A549 (cell line): ENCODE measurements at regions not wholly inside any gene's neighbourhood (a gene's known extent, or its start where the extent isn't known, plus 50 kb on each side); places are given as distances from the start of the nearest gene placed in this dataset.
"Not testable (repeated sequence)": the region's sequence is repeated elsewhere in the genome, so short reads cannot be mapped to it uniquely, and the experiment has no call there.

Experiments
- ATAC-seq, 2 experiments: fragments of 200-7000 bp in 1 of 2; fragments of >200 bp in 1 of 2; cut with Nextera tagmentation in 1 of 2; cut with Tn5 transposase in 1 of 2; 3 replicates each; pipeline versions ENCODE4 v1.8.0 to v1.9.1; 2018 to 2020; ENCODE audit warnings: mild to moderate bottlenecking in 1 of 2, moderate library complexity in 1 of 2
- CTCF ChIA-PET: fragments of 300-600 bp; sonication (Branson Sonifier 250); formaldehyde crosslinking; extraction: SDS; loops from one replicate; lab custom pipeline; 2021; ENCODE audit warnings: antibody characterized with exemption, inconsistent platforms; lab: Yijun Ruan, JAX
- POLR2A ChIA-PET: fragments of 350-600 bp; formaldehyde crosslinking; extraction: SDS; loops from one replicate; lab custom pipeline; 2021; ENCODE audit warnings: antibody characterized with exemption, inconsistent platforms; lab: Yijun Ruan, JAX
- DNase-seq, 2 experiments: peaks; one replicate each; pipeline versions ENCODE4 v3.0.0 to v3.0.0-alpha.2; 2011 to 2016; ENCODE audit warnings: low read depth in 1 of 2, low spot score in 1 of 2
- FAIRE-seq: peaks from 2 replicates; lab custom pipeline; 2011; peaks lifted over from hg19 to GRCh38; lab: Jason Lieb, UNC
- H3K27ac ChIP-seq, 2 experiments: fragments of >200 bp; sonication (Bioruptor Twin); formaldehyde crosslinking; 3 replicates each; pipeline ENCODE4 v1.5.1; 2016 to 2017
- H3K4me1 ChIP-seq: fragments of >200 bp; sonication (Bioruptor Twin); formaldehyde crosslinking; 3 replicates; pipeline ENCODE4 v1.6.1; 2016
- H3K4me2 ChIP-seq: fragments of >200 bp; sonication (Bioruptor Twin); formaldehyde crosslinking; 3 replicates; pipeline ENCODE4 v1.6.1; 2016
- H3K4me3 ChIP-seq: fragments of >200 bp; sonication (Bioruptor Twin); formaldehyde crosslinking; 3 replicates; pipeline ENCODE4 v1.5.1; 2016
- H3K9me3 ChIP-seq: fragments of >200 bp; sonication (Bioruptor Twin); formaldehyde crosslinking; 3 replicates; pipeline ENCODE4 v1.6.1; 2016
- CBX8 ChIP-seq: fragments of 200-600 bp; sonication (generic); IDR thresholded peaks from 2 replicates; pipeline ENCODE4 v1.6.1; 2016
- CHD2 ChIP-seq: fragments of 150-350 bp; IDR thresholded peaks from 2 replicates; pipeline ENCODE4 v1.6.1; 2014; ENCODE audit warnings: low read length; ENCODE audit not compliant: partially characterized antibody
- EHF ChIP-seq: fragments of 250-450 bp; sonication (Bioruptor Pico); IDR thresholded peaks from 2 replicates; pipeline ENCODE4 v1.5.0; 2020; ENCODE audit warnings: mild to moderate bottlenecking
- EP300 ChIP-seq, 2 experiments: fragments of >200 bp; sonication (Bioruptor Twin); formaldehyde crosslinking; IDR thresholded peaks; 2 replicates in 1 of 2; 3 replicates in 1 of 2; pipeline ENCODE4 v1.6.1; 2016 to 2017
- JUN ChIP-seq, 2 experiments: fragments of >200 bp; sonication (Bioruptor Twin); formaldehyde crosslinking; IDR thresholded peaks; 2 replicates in 1 of 2; 3 replicates in 1 of 2; pipeline ENCODE4 v1.6.1; 2016 to 2017
- KDM1A ChIP-seq: fragments of 200-600 bp; sonication (generic); IDR thresholded peaks from 2 replicates; pipeline ENCODE4 v1.6.1; 2016; ENCODE audit warnings: low read depth, mild to moderate bottlenecking
- KDM5A ChIP-seq: fragments of 200-600 bp; sonication (generic); IDR thresholded peaks from 2 replicates; pipeline ENCODE4 v1.6.1; 2016; ENCODE audit warnings: antibody characterized with exemption, mild to moderate bottlenecking
- MAFK ChIP-seq: fragments of 450-650 bp; IDR thresholded peaks from 2 replicates; pipeline ENCODE4 v1.6.1; 2014; ENCODE audit not compliant: partially characterized antibody
- NFE2L2 ChIP-seq: fragments of 150-350 bp; conservative IDR thresholded peaks from 2 replicates; pipeline ENCODE4 v1.6.1; 2014; ENCODE audit warnings: low read length
- POLR2AphosphoS2 ChIP-seq: conservative IDR thresholded peaks from 2 replicates; pipeline ENCODE4 v1.6.1; 2012; ENCODE audit warnings: low read length, improper control_type of control experiment, inconsistent platforms
- RAD21 ChIP-seq, 2 experiments: fragments of >200 bp in 1 of 2; sonication (Bioruptor Twin) in 1 of 2; formaldehyde crosslinking in 1 of 2; IDR thresholded peaks in 1 of 2; conservative IDR thresholded peaks in 1 of 2; 2 replicates in 1 of 2; 3 replicates in 1 of 2; pipeline ENCODE4 v1.6.1; 2012 to 2018; ENCODE audit warnings: inconsistent platforms in 1 of 2
- RARB ChIP-seq: fragments of 250-450 bp; sonication (Bioruptor Pico); IDR thresholded peaks from 2 replicates; pipeline ENCODE4 v1.8.0; 2021; ENCODE audit warnings: mild to moderate bottlenecking, moderate library complexity
- RCOR1 ChIP-seq: fragments of 150-350 bp; IDR thresholded peaks from 2 replicates; pipeline ENCODE4 v1.6.1; 2014; ENCODE audit warnings: antibody characterized with exemption, low read length, low read depth
- SREBF2 ChIP-seq: fragments of 450-650 bp; IDR thresholded peaks from 2 replicates; pipeline ENCODE4 v1.6.1; 2014; ENCODE audit warnings: mild to moderate bottlenecking, moderate library complexity
- TP53 ChIP-seq: fragments of 250-450 bp; sonication (Bioruptor Pico); IDR thresholded peaks from 2 replicates; pipeline ENCODE4 v1.5.0; 2021; ENCODE audit warnings: mild to moderate bottlenecking, moderate library complexity
- WGBS: methylation state at CpG from one replicate; pipeline ENCODE4 v1.1.6; 2017; ENCODE audit errors: missing lambda C conversion rate; 5-methylcytosine and 5-hydroxymethylcytosine counted together
- TF ChIP-seq, protein P1 (sequence below): fragments of 450-650 bp; IDR thresholded peaks from 2 replicates; pipeline ENCODE4 v1.6.1; 2014; ENCODE audit warnings: antibody characterized with exemption
- TF ChIP-seq, protein P2 (sequence below): IDR thresholded peaks from 2 replicates; pipeline ENCODE4 v1.6.1; 2012; ENCODE audit warnings: low read depth, borderline replicate concordance

DNA sequence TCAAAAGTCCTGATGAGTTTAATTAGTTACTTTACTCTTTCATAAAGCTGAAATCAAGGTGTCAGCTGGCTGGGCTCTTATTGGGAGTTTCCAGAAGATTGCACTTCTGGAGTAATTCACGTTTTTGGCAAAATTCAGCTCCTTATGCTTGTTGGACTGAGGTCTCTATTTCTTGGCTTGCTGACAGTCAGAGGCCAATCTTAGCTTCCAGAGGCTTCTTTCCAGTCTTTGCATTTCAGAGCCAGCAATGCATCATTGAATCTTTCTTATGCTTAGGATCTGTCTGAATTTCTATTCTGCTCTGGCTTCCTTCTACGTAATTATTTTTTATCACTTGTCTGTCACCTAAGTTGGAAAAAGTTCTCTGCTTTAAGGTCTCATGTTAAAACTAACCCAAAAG lies 91.4 kb upstream of the SYN3 start:
- TF ChIP-seq SREBF2 = no peak
- TF ChIP-seq JUN (IDR thresholded peaks at IDR 0.05) = no peak
- no peak for TF ChIP-seq EHF (CRISPR knock-in tag)
- TF ChIP-seq MAFK = no peak
- TF ChIP-seq TP53 = no peak
- no peak for TF ChIP-seq NFE2L2
- TF ChIP-seq, all 56 proteins: peak for 0
- no peak overlapping the region for H3K27ac ChIP-seq
- no peaks in the 10 kb centered on the region for H3K4me1 ChIP-seq
- H3K9me3 ChIP-seq = no peaks in the 10 kb centered on the region
- no peak overlapping the region for H3K4me2 ChIP-seq
- CTCF ChIA-PET = interaction anchor here (0.7 kb wide), 1 partner anchor 181 kb away, joined by 5 read pairs; no protein-coding TSS in a partner anchor
- POLR2A ChIA-PET = no interaction called here
- no peak for DNase-seq
- no peak for FAIRE-seq
- 6% methylated on average over 2 of the region's 2 CpGs for WGBS
- H3K4me3 ChIP-seq = no peak overlapping the region
- ATAC-seq = no peak

DNA sequence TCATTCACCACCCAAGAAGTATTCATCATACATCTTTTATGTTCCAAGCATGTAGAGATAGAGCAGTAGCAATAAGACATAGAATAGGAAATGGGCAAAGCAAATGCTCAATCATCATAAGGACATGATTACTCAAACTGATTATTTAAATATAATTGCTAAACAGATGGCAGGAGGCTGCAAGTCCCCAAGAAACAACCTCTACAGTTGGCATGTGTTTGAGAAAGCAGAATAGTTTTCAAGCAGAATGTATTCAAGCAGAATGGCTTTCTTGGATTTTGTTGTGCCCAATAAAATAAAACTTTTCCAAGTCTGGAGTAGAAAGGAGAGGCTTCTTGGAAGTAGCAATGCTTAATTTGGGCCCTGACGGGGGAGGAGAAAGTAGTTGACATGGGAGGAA lies 86.5 kb upstream of the SYN3 start:
- no peak overlapping the region for H3K27ac ChIP-seq
- no peak overlapping the region for H3K4me3 ChIP-seq
- no peaks in the 10 kb centered on the region for H3K4me1 ChIP-seq
- FAIRE-seq = no peak
- POLR2A ChIA-PET = no interaction called here
- no peak for ATAC-seq
- no peaks in the 10 kb centered on the region for H3K9me3 ChIP-seq
- 0% methylated on average over 1 of the region's 1 CpG for WGBS
- no peak for TF ChIP-seq CHD2
- TF ChIP-seq, all 56 proteins: peak for 0
- CTCF ChIA-PET = no interaction called here
- no peak overlapping the region for H3K4me2 ChIP-seq
- no peak for DNase-seq

DNA sequence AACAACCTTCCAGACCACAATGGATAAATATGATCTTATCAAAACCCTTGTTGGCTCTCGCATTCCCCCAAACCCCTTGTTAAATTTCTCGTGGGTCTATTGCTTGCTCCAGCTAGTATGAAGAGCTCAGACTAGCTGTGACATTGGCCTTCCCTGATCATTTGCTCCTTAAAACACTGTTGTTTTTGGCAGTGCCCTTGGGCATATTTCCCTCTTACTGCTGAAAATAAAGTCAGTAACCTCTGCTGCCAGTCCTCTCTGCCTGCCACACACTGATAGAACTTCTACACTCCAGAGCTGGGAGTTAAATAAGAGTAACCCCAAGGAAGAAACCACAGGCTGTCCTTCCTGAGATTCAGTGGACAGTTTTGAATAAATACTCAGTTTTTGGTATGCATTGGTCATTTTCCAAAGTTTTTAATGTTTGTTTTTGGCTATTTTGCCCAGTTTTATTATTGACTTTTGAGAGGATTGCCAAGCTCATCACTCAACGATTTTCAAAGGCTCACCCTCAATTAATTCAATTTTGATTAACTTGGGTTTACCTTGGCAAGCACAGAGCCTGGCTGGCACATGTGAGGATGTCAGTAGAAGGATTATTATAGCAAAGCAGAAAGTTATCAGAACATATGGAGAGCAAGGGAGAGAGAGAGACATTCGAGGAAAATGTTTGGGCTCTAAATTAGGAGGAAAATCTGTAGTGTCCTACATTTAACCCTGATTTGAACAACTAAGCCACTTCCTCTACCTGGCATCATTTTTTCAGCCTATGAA lies 84.3 kb upstream of the SYN3 start:
- 0% methylated on average over 4 of the region's 4 CpGs for WGBS
- CTCF ChIA-PET = interaction anchor here (1.2 kb wide), 1 partner anchor 345 kb away, joined by 3 read pairs; no protein-coding TSS in a partner anchor
- FAIRE-seq = no peak

DNA sequence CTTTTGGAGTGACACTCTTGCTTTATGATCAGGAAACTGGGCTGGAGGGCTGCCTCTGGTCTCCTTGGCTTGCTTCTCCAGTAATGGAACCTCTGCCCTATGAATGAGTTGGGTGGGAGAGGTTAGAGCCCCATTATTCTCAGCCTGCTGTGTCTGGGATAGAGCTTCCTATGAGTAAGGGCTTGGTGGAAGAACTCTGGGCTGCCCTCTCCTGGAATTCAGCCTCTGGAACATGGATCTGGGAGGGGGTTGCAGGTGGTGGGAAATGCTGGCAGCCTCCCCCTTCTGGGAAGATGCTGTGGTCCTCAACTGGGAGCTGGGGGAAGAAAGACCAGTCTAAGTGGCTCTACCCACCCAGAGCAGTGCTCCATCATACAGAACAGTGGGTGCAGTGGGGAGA lies 81.8 kb upstream of the SYN3 start:
- ChIA-PET CTCF (no interaction called here), POLR2A (no interaction called here)
- Histone ChIP-seq H3K4me2 (no peak overlapping the region), H3K4me3 (no peak overlapping the region), H3K27ac (no peak overlapping the region), H3K9me3 (no peaks in the 10 kb centered on the region)
- ATAC-seq = no peak
- DNase-seq = no peak
- TF ChIP-seq RARB (CRISPR knock-in tag) = no peak
- TF ChIP-seq RAD21 (conservative IDR thresholded peaks at IDR 0.05 in 1 of 2, IDR thresholded peaks at IDR 0.05 in 1 of 2) = no peak
- TF ChIP-seq EP300 (IDR thresholded peaks at IDR 0.05) = no peak
- TF ChIP-seq, all 56 proteins: peak for 0
- no peaks in the 10 kb centered on the region for H3K4me1 ChIP-seq
- no peak for FAIRE-seq

More for the DNA sequence above, 84.3 kb upstream of the SYN3 start:
- Histone ChIP-seq H3K4me1 (no peaks in the 10 kb centered on the region), H3K27ac (no peak overlapping the region), H3K4me2 (no peak overlapping the region), H3K4me3 (no peak overlapping the region), H3K9me3 (no peaks in the 10 kb centered on the region)
- DNase-seq (no peak), ATAC-seq (no peak)
- TF ChIP-seq KDM5A = no peak
- POLR2A ChIA-PET = no interaction called here

DNA sequence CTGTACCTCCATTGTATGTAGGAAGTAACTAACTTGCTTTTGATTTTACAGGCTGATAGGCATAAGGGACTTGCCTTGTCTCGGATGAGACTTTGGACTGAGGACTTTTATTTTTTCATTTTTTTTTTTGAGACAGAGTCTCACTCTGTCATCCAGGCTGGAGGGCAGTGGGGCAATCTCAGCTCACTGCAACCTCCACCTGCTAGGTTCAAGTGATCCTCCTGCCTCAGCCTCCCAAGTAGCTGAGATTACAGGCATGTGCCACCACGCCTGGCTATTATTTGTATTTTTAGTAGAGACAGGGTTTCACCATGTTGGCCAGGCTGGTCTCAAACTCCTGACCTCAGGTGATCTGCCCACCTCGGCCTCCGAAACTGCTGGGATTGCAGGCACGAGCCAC lies 80.2 kb upstream of the SYN3 start:
- H3K4me3 ChIP-seq, FAIRE-seq, H3K4me1 ChIP-seq, H3K27ac ChIP-seq, DNase-seq, ATAC-seq, H3K4me2 ChIP-seq, H3K9me3 ChIP-seq, POLR2A ChIA-PET: not testable (repeated sequence)
- CTCF ChIA-PET = interaction anchor here (1.0 kb wide), 1 partner anchor 11 kb away, joined by 3 read pairs; no protein-coding TSS in a partner anchor
- 7% methylated on average over 5 of the region's 5 CpGs for WGBS

DNA sequence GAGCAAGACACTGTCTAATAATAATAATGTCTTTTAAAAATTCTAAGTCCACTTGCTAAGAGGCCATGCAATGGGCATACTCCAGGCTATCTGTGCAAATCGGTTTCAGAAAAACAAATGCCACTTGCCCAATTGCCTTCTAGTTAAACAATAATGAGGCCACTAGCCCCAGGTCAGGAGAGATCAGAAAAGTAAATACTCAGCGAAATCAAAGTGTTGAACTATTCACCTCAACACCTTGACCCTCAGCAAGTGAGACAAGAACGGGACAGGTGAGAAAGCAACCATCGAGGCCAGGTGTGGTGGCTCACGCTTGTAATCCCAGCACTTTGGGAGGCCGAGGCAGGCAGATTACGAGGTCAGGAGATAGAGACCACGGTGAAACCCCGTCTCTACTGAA lies 72.3 kb upstream of the SYN3 start:
- Histone ChIP-seq H3K4me1 (no peaks in the 10 kb centered on the region), H3K27ac (no peak overlapping the region), H3K4me3 (no peak overlapping the region)
- 23% methylated on average over 7 of the region's 9 CpGs for WGBS
- TF ChIP-seq MAFK = peak; percentile 8
- TF ChIP-seq, protein P1, sequence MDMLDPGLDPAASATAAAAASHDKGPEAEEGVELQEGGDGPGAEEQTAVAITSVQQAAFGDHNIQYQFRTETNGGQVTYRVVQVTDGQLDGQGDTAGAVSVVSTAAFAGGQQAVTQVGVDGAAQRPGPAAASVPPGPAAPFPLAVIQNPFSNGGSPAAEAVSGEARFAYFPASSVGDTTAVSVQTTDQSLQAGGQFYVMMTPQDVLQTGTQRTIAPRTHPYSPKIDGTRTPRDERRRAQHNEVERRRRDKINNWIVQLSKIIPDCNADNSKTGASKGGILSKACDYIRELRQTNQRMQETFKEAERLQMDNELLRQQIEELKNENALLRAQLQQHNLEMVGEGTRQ = no peak
- TF ChIP-seq KDM1A = no peak
- TF ChIP-seq POLR2AphosphoS2 = no peak
- TF ChIP-seq NFE2L2 = no peak
- TF ChIP-seq, protein P2, sequence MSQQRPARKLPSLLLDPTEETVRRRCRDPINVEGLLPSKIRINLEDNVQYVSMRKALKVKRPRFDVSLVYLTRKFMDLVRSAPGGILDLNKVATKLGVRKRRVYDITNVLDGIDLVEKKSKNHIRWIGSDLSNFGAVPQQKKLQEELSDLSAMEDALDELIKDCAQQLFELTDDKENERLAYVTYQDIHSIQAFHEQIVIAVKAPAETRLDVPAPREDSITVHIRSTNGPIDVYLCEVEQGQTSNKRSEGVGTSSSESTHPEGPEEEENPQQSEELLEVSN = no peak
- no peak for TF ChIP-seq RCOR1
- no peak for TF ChIP-seq CBX8
- TF ChIP-seq, all 56 proteins: peak for 1
- CTCF ChIA-PET = no interaction called here
- FAIRE-seq = no peak
- no peak for DNase-seq
- no peak for ATAC-seq
- Histone ChIP-seq H3K9me3 (no peaks in the 10 kb centered on the region), H3K4me2 (peak overlapping the region; percentile 56)
- POLR2A ChIA-PET = no interaction called here
